H1 (cell line): ENCODE measurements at regions not wholly inside any gene's neighbourhood (a gene's known extent, or its start where the extent isn't known, plus 50 kb on each side); places are given as distances from the start of the nearest gene placed in this dataset.

Experiments used
- CTCF ChIA-PET: fragments of 300-600 bp; sonication (Branson Sonifier 250); formaldehyde crosslinking; loops from one replicate; lab custom pipeline; 2021; ENCODE audit not compliant: partially characterized antibody; lab: Charles Lee
- POLR2A ChIA-PET: fragments of 300-600 bp; sonication (Branson Sonifier 250); formaldehyde crosslinking; loops from one replicate; lab custom pipeline; 2021; ENCODE audit warnings: inconsistent platforms; ENCODE audit not compliant: partially characterized antibody; lab: Charles Lee
- DNase-seq, 2 experiments: peaks; one replicate each; pipeline versions ENCODE4 v3.0.0 to v3.0.0-alpha.2; 2010 to 2022; ENCODE audit warnings: low spot score in 2 of 2, low read depth in 1 of 2, mixed read lengths in 1 of 2
- FAIRE-seq: peaks from 2 replicates; lab custom pipeline; 2011; peaks lifted over from hg19 to GRCh38; lab: Jason Lieb, UNC
- H2AFZ ChIP-seq: 2 replicates; pipeline ENCODE4 v1.8.1; 2012; ENCODE audit warnings: low read length, inconsistent platforms
- H2AK5ac ChIP-seq: 2 replicates; pipeline ENCODE4 v1.6.1; 2013; ENCODE audit warnings: low read depth, low read length
- H2BK120ac ChIP-seq: replicated peaks from 2 replicates; pipeline ENCODE3; 2013; ENCODE audit warnings: low read depth, low read length, inconsistent platforms
- H2BK12ac ChIP-seq: 2 replicates; pipeline ENCODE4 v1.6.1; 2013; ENCODE audit warnings: low read depth, low read length
- H2BK15ac ChIP-seq: 2 replicates; pipeline ENCODE4 v1.6.1; 2013; ENCODE audit warnings: low read length
- H2BK20ac ChIP-seq: 2 replicates; pipeline ENCODE4 v1.6.1; 2013; ENCODE audit warnings: low read length
- H2BK5ac ChIP-seq: 2 replicates; pipeline ENCODE4 v1.6.1; 2013; ENCODE audit warnings: low read depth, low read length
- H3K14ac ChIP-seq: 2 replicates; pipeline ENCODE4 v1.6.1; 2013; ENCODE audit warnings: inconsistent platforms; ENCODE audit not compliant: insufficient read length
- H3K18ac ChIP-seq: 2 replicates; pipeline ENCODE4 v1.6.1; 2013; ENCODE audit warnings: low read length; ENCODE audit errors: extremely low read depth
- H3K23ac ChIP-seq: 2 replicates; pipeline ENCODE4 v1.6.1; 2013; ENCODE audit warnings: inconsistent platforms; ENCODE audit not compliant: insufficient read length
- H3K23me2 ChIP-seq: 2 replicates; pipeline ENCODE4 v1.6.1; 2013; ENCODE audit warnings: low read depth, low read length
- H3K27ac ChIP-seq: 2 replicates; pipeline ENCODE4 v1.6.1; 2011; ENCODE audit warnings: low read depth, low read length, inconsistent platforms
- H3K27me3 ChIP-seq, 4 experiments: replicated peaks in 1 of 4; 1 replicate in 1 of 4; 2 replicates in 3 of 4; pipeline versions ENCODE4 v1.6.1 to v1.8.1; 2011 to 2013; ENCODE audit warnings: low read length in 3 of 4, mild to moderate bottlenecking in 3 of 4, inconsistent platforms in 2 of 4, mixed read lengths in 2 of 4, moderate library complexity in 1 of 4; ENCODE audit not compliant: control insufficient read depth in 3 of 4, insufficient read depth in 3 of 4; ENCODE audit errors: extremely low read depth in 1 of 4
- H3K36me3 ChIP-seq, 4 experiments: 2 replicates each; pipeline versions ENCODE4 v1.6.1 to v1.8.1; 2011 to 2013; ENCODE audit warnings: mild to moderate bottlenecking in 4 of 4, low read length in 3 of 4, moderate library complexity in 2 of 4, control low read depth in 1 of 4, inconsistent platforms in 1 of 4; ENCODE audit not compliant: insufficient read depth in 4 of 4, control insufficient read depth in 2 of 4
- H3K4ac ChIP-seq: replicated peaks from 2 replicates; pipeline ENCODE3; 2013; ENCODE audit warnings: low read length, low read depth, mixed read lengths, inconsistent platforms; ENCODE audit not compliant: insufficient read length
- H3K4me1 ChIP-seq, 4 experiments: replicated peaks in 1 of 4; 1 replicate in 1 of 4; 2 replicates in 3 of 4; pipeline versions ENCODE4 v1.6.1 to v1.8.1; 2011 to 2013; ENCODE audit warnings: low read length in 3 of 4, inconsistent platforms in 2 of 4, mixed read lengths in 1 of 4; ENCODE audit not compliant: insufficient read depth in 4 of 4, control insufficient read depth in 3 of 4
- H3K4me2 ChIP-seq, 2 experiments: 2 replicates each; pipeline versions ENCODE4 v1.6.1 to v1.8.1; 2011 to 2013; ENCODE audit warnings: low read depth in 2 of 2, low read length in 2 of 2, control low read depth in 1 of 2, inconsistent platforms in 1 of 2, mild to moderate bottlenecking in 1 of 2; ENCODE audit not compliant: insufficient read depth in 1 of 2
- H3K4me3 ChIP-seq, 4 experiments: fragments of 200-600, 300-600 bp in 1 of 4; sonication (generic), shearing (Covaris generic), sonication (Bioruptor Twin) in 1 of 4; 2 replicates each; pipeline versions ENCODE4 v1.5.1 to v1.8.1; 2011 to 2016; ENCODE audit warnings: low read length in 4 of 4, low read depth in 3 of 4, control low read depth in 2 of 4, inconsistent platforms in 2 of 4, mild to moderate bottlenecking in 2 of 4, mixed read lengths in 1 of 4, moderate library complexity in 1 of 4; ENCODE audit not compliant: insufficient read depth in 2 of 4; ENCODE audit errors: extremely low read depth in 1 of 4
- H3K56ac ChIP-seq: replicated peaks from 2 replicates; pipeline ENCODE3; 2013; ENCODE audit warnings: low read depth, mild to moderate bottlenecking, mixed read lengths, low read length, inconsistent platforms; ENCODE audit not compliant: insufficient read length
- H3K79me1 ChIP-seq: 2 replicates; pipeline ENCODE4 v1.6.1; 2013; ENCODE audit warnings: low read depth, low read length, control low read depth
- H3K79me2 ChIP-seq, 2 experiments: 2 replicates each; pipeline versions ENCODE4 v1.6.1 to v1.8.1; 2012 to 2013; ENCODE audit warnings: low read length in 2 of 2, mild to moderate bottlenecking in 2 of 2, inconsistent platforms in 1 of 2; ENCODE audit not compliant: insufficient read depth in 2 of 2, control insufficient read depth in 1 of 2
- H3K9ac ChIP-seq, 4 experiments: replicated peaks in 1 of 4; 1 replicate in 1 of 4; 2 replicates in 3 of 4; pipeline versions ENCODE4 v1.6.1 to v1.8.1; 2011 to 2013; ENCODE audit warnings: low read depth in 3 of 4, low read length in 3 of 4, control low read depth in 2 of 4, mild to moderate bottlenecking in 2 of 4, moderate library complexity in 2 of 4, inconsistent platforms in 1 of 4; ENCODE audit errors: extremely low read depth in 1 of 4
- H3K9me3 ChIP-seq, 2 experiments: 2 replicates each; pipeline versions ENCODE4 v1.6.1 to v1.8.1; 2012 to 2013; ENCODE audit warnings: mild to moderate bottlenecking in 2 of 2, moderate library complexity in 2 of 2, control low read depth in 1 of 2, inconsistent platforms in 1 of 2, low read depth in 1 of 2, low read length in 1 of 2, mixed read lengths in 1 of 2; ENCODE audit not compliant: insufficient read depth in 2 of 2
- H4K20me1 ChIP-seq, 2 experiments: replicated peaks in 1 of 2; 2 replicates each; pipeline versions ENCODE3 to v1.8.1; 2011 to 2013; ENCODE audit warnings: inconsistent platforms in 2 of 2, low read length in 2 of 2, mild to moderate bottlenecking in 1 of 2; ENCODE audit not compliant: insufficient read depth in 2 of 2, control insufficient read depth in 1 of 2
- H4K5ac ChIP-seq: 2 replicates; pipeline ENCODE4 v1.6.1; 2013; ENCODE audit warnings: low read length, low read depth, mixed read lengths, inconsistent platforms; ENCODE audit not compliant: insufficient read length
- H4K8ac ChIP-seq: 2 replicates; pipeline ENCODE4 v1.8.0; 2013; ENCODE audit warnings: mild to moderate bottlenecking, moderate library complexity, low read length, inconsistent platforms; ENCODE audit not compliant: insufficient read depth; ENCODE audit errors: extremely low read depth
- H4K91ac ChIP-seq: replicated peaks from 2 replicates; pipeline ENCODE3; 2013; ENCODE audit warnings: low read length, mixed read lengths, inconsistent platforms; ENCODE audit not compliant: insufficient read length
- CHD1 ChIP-seq: IDR thresholded peaks from 2 replicates; pipeline ENCODE4 v1.6.1; 2012; ENCODE audit warnings: low read depth, low read length, improper control_type of control experiment
- CHD2 ChIP-seq: IDR thresholded peaks from 2 replicates; pipeline ENCODE4 v1.6.1; 2012; ENCODE audit warnings: low read length, improper control_type of control experiment
- EGR1 ChIP-seq: IDR thresholded peaks from 2 replicates; pipeline ENCODE4 v1.6.1; 2011; ENCODE audit warnings: low read depth, low read length, borderline replicate concordance
- EP300 ChIP-seq, 2 experiments: IDR thresholded peaks; 1 replicate in 1 of 2; 2 replicates in 1 of 2; pipeline ENCODE4 v1.6.1; 2011 to 2012; ENCODE audit warnings: low read depth in 2 of 2, low read length in 2 of 2, mild to moderate bottlenecking in 2 of 2, borderline replicate concordance in 1 of 2, inconsistent platforms in 1 of 2, moderate library complexity in 1 of 2
- EZH2 ChIP-seq: fragments of 200-600 bp; sonication (generic); IDR thresholded peaks from 2 replicates; pipeline ENCODE4 v1.7.1; 2012; ENCODE audit warnings: low read depth, mild to moderate bottlenecking, moderate library complexity, low read length, inconsistent platforms; ENCODE audit not compliant: severe bottlenecking
- GABPA ChIP-seq: IDR thresholded peaks from 2 replicates; pipeline ENCODE4 v1.6.1; 2011; ENCODE audit warnings: mild to moderate bottlenecking, low read length, moderate library complexity, borderline replicate concordance; ENCODE audit not compliant: insufficient read depth
- JUN ChIP-seq: IDR thresholded peaks from 2 replicates; pipeline ENCODE4 v1.6.1; 2011; ENCODE audit warnings: low read depth, mild to moderate bottlenecking, improper control_type of control experiment, low read length
- POU5F1 ChIP-seq: IDR thresholded peaks from 2 replicates; pipeline ENCODE4 v1.6.1; 2011; ENCODE audit warnings: low read depth, mild to moderate bottlenecking, low read length, moderate library complexity
- RAD21 ChIP-seq, 2 experiments: IDR thresholded peaks in 1 of 2; conservative IDR thresholded peaks in 1 of 2; 2 replicates each; pipeline ENCODE4 v1.6.1; 2011; ENCODE audit warnings: low read depth in 2 of 2, low read length in 2 of 2, improper control_type of control experiment in 1 of 2, inconsistent platforms in 1 of 2, mild to moderate bottlenecking in 1 of 2, moderate library complexity in 1 of 2
- TBP ChIP-seq: IDR thresholded peaks from 2 replicates; pipeline ENCODE4 v1.6.1; 2011; ENCODE audit warnings: low read depth, low read length, improper control_type of control experiment
- WGBS, 2 experiments: shearing (Covaris generic) in 1 of 2; methylation state at CpG; one replicate each; pipeline versions ENCODE4 v1.1.6 to v1.1.7; 2013 to 2015; ENCODE audit warnings: low lambda C conversion rate in 2 of 2, mixed read lengths in 2 of 2, inconsistent platforms in 1 of 2, low coverage in 1 of 2, missing lambda C conversion rate in 1 of 2; ENCODE audit not compliant: insufficient replicate concordance in 2 of 2, insufficient coverage in 1 of 2, insufficient read length in 1 of 2; ENCODE audit errors: extremely low coverage in 1 of 2, missing lambda C conversion rate in 1 of 2; 5-methylcytosine and 5-hydroxymethylcytosine counted together
- TF ChIP-seq, protein P1 (sequence below): IDR thresholded peaks from 2 replicates; pipeline ENCODE4 v1.6.1; 2012; ENCODE audit warnings: low read length, inconsistent platforms

- no peak overlapping the region for H2AFZ ChIP-seq
- POLR2A ChIA-PET: no interaction called here
- H2BK5ac ChIP-seq: no peak overlapping the region
- peaks cover 0 to 5% (median 0%) of the 10 kb centered on the region in 4 experiments; a peak in 1 of 7 replicates for H3K4me1 ChIP-seq
- no peak for FAIRE-seq
- H3K4me3 ChIP-seq: no peak overlapping the region
- no peak overlapping the region for H2BK15ac ChIP-seq
- H2AK5ac ChIP-seq: no peak overlapping the region
- H3K56ac ChIP-seq: no peak overlapping the region
- CTCF ChIA-PET: interaction anchor here (0.6 to 1.4 kb wide), 3 partner anchors 22 to 63 kb away, joined by 3 read pairs; no protein-coding TSS in a partner anchor
- no peaks in the 10 kb centered on the region for H3K79me1 ChIP-seq
- H2BK120ac ChIP-seq: no peak overlapping the region
- H3K9me3 ChIP-seq: no peaks in the 10 kb centered on the region
- no peaks in the 10 kb centered on the region for H3K79me2 ChIP-seq
- H3K4me2 ChIP-seq: no peak overlapping the region
- H3K23ac ChIP-seq: no peak overlapping the region
- H4K91ac ChIP-seq: no peak overlapping the region
- no peak overlapping the region for H2BK20ac ChIP-seq
- H4K8ac ChIP-seq: no peak overlapping the region
- TF ChIP-seq RAD21 (IDR thresholded peaks at IDR 0.05 in 1 of 2, conservative IDR thresholded peaks at IDR 0.05 in 1 of 2; ENCODE audit: low read depth in 2 of 2, low read length in 2 of 2): no peak
- no peak for TF ChIP-seq EGR1
- TF ChIP-seq CHD2: no peak
- no peak for TF ChIP-seq TBP
- TF ChIP-seq, protein P1, sequence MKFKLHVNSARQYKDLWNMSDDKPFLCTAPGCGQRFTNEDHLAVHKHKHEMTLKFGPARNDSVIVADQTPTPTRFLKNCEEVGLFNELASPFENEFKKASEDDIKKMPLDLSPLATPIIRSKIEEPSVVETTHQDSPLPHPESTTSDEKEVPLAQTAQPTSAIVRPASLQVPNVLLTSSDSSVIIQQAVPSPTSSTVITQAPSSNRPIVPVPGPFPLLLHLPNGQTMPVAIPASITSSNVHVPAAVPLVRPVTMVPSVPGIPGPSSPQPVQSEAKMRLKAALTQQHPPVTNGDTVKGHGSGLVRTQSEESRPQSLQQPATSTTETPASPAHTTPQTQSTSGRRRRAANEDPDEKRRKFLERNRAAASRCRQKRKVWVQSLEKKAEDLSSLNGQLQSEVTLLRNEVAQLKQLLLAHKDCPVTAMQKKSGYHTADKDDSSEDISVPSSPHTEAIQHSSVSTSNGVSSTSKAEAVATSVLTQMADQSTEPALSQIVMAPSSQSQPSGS: no peak
- no peak for TF ChIP-seq JUN
- no peak for TF ChIP-seq CHD1
- no peak for TF ChIP-seq POU5F1
- no peak for TF ChIP-seq GABPA
- no peak for TF ChIP-seq EZH2
- no peak for TF ChIP-seq EP300 (IDR thresholded peaks at IDR 0.05; ENCODE audit: borderline replicate concordance in 1 of 2, low read depth in 2 of 2, low read length in 2 of 2)
- no peaks in the 10 kb centered on the region for H3K27me3 ChIP-seq
- 91 to 100% methylated on average over 1 to 3 of the region's 3 CpGs for WGBS, 2 experiments
- H4K5ac ChIP-seq: no peak overlapping the region
- H3K14ac ChIP-seq: no peak overlapping the region
- H3K23me2 ChIP-seq: no peaks in the 10 kb centered on the region
- H3K4ac ChIP-seq: no peak overlapping the region
- H3K27ac ChIP-seq: no peak overlapping the region
- H3K36me3 ChIP-seq: no peaks in the 10 kb centered on the region
- H3K9ac ChIP-seq: no peak overlapping the region
- no peak for DNase-seq
- no peak overlapping the region for H2BK12ac ChIP-seq
- H4K20me1 ChIP-seq: no peaks in the 10 kb centered on the region
- H3K18ac ChIP-seq: no peak overlapping the region
Observed at GRCh38 chr1:199399996-199400724, 627.4 kb upstream of the NR5A2 start.
